Activated T-helper 1 cell treated with anti-CD3 and anti-CD28 coated beads, Interleukin-12 subunit alpha, Interleukin-12 subunit beta, Interleukin-2, Interleukin-4 antibody, amounts not matched to agents 30 ng/mL and 10 ng/mL and 1 ng/mL, durations not matched to agents 14 hours and 24 hours and 36 hours (primary cell): ENCODE measurements at regions not wholly inside any gene's neighbourhood (a gene's known extent, or its start where the extent isn't known, plus 50 kb on each side); places are given as distances from the start of the nearest gene placed in this dataset.
"Not testable (repeated sequence)": the region's sequence is repeated elsewhere in the genome, so short reads cannot be mapped to it uniquely, and the experiment has no call there.

ENCODE experiments used
- DNase-seq: peaks from one replicate; pipeline ENCODE4 v3.0.0; 2021; ENCODE audit warnings: low spot score
- H3K27ac Mint-ChIP-seq: one replicate; pipeline ENCODE4 v1.8.0; 2021; ENCODE audit warnings: mild to moderate bottlenecking, mixed read lengths
- H3K27me3 Mint-ChIP-seq: one replicate; pipeline ENCODE4 v1.8.0; 2022; ENCODE audit warnings: mild to moderate bottlenecking, moderate library complexity, mixed read lengths; ENCODE audit not compliant: insufficient read depth
- H3K36me3 Mint-ChIP-seq: one replicate; pipeline ENCODE4 v1.8.0; 2021; ENCODE audit warnings: low read depth, mixed read lengths
- H3K4me1 Mint-ChIP-seq: one replicate; pipeline ENCODE4 v1.8.0; 2021; ENCODE audit warnings: low read depth, mixed read lengths
- H3K4me3 Mint-ChIP-seq: one replicate; pipeline ENCODE4 v1.8.0; 2021; ENCODE audit warnings: mild to moderate bottlenecking, moderate library complexity, mixed read lengths
- H3K9me3 Mint-ChIP-seq: one replicate; pipeline ENCODE4 v1.8.0; 2021; ENCODE audit warnings: mixed read lengths
- intact Hi-C: fragments of 100-400 bp; cut with micrococcal nuclease; formaldehyde crosslinking; loops from one replicate; pipeline ENCODE4 v1.15.1; 2024

DNA sequence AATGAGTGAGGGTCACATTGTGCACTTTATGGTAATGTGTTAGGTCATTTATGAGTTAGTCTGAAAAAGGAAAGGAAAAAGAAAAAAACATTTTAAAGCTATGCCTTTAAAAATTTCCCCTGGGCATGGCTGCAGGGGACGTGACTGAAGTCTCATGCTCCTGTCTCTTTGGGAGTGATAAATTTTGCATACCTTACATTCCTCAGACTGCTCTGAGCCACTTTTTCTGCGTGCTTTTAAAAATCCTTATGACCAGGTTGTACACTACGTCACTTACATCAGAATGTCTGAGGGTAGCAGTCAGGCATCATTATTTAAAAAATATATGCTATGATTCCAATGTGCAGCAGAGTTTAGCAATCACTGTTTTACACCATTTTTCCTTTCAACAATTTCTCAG, 121.2 kb downstream of the RFPL4B start:
- intact Hi-C loops = no loop called here
- Mint-ChIP-seq H3K4me3 (no peak overlapping the region), H3K4me1 (no peaks in the 10 kb centered on the region), H3K36me3 (no peaks in the 10 kb centered on the region), H3K27ac (no peak overlapping the region), H3K27me3 (no peaks in the 10 kb centered on the region), H3K9me3 (no peaks in the 10 kb centered on the region)
- no peak for DNase-seq

DNA sequence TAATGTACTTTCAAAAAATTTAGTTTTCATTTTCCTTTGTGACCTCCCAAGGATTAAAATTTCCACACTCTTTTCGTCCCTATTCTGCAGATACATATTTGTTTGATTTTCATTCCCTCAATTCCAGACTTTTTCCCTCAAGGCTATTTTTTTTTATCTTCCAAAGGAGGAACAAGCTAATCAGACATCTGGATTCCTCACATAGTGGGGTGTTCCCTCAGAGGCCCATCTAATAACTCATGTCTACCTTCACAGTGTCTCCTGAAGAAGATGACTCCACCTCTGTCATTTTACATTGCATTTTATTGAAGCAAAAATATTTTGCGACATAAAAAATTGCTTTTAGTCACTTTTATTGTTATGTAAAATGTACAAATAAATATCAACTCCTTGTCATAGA, 122.2 kb downstream of the RFPL4B start:
- intact Hi-C loops = no loop called here
- no peak overlapping the region for H3K4me3 Mint-ChIP-seq
- no peaks in the 10 kb centered on the region for H3K27me3 Mint-ChIP-seq
- no peaks in the 10 kb centered on the region for H3K9me3 Mint-ChIP-seq
- no peaks in the 10 kb centered on the region for H3K4me1 Mint-ChIP-seq
- H3K27ac Mint-ChIP-seq = no peak overlapping the region
- H3K36me3 Mint-ChIP-seq = no peaks in the 10 kb centered on the region
- no peak for DNase-seq

DNA sequence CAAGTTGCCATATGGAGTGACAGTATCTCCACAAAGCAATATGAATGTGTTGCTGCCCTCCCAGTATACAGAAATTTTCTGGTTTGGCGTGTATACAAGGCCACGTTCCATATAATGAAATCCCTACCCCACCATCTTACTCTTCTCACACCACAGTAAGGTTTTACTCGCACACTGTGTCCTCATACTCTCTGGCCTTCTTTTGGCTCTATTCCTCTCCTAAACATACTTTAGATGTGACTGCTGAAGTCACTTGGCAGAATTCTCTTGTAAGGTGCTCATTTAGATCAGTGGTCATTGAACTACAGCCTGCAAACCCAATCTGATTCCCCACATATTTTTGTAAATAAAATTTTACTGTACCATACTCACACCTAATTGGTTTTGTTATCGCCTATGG, 123.2 kb downstream of the RFPL4B start:
- Mint-ChIP-seq H3K4me1 (no peaks in the 10 kb centered on the region), H3K27ac (no peak overlapping the region), H3K36me3 (no peaks in the 10 kb centered on the region), H3K27me3 (no peaks in the 10 kb centered on the region), H3K4me3 (no peak overlapping the region), H3K9me3 (no peaks in the 10 kb centered on the region)
- intact Hi-C loops = no loop called here
- DNase-seq = no peak

DNA sequence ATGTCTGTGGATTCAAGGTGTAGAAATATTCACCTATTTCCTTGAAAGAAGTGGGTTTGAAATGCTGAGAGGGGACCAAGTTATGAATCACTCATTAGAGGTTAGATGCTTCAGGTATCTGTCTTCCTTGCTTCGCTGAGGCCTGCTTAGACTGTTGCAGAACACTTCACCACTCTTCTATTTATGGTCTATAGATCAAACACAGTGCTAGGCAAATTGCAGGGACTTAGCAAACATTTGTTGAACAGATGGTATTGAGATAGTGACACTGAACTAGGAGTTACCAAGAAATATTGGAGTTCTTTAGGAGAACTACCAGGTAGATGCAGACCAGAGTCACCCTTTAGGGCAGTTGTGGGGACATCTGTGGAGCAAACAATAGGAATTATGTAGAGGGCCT, 123.8 kb downstream of the RFPL4B start:
- H3K36me3 Mint-ChIP-seq = no peaks in the 10 kb centered on the region
- DNase-seq = no peak
- no peak overlapping the region for H3K4me3 Mint-ChIP-seq
- H3K27ac Mint-ChIP-seq = no peak overlapping the region
- no peaks in the 10 kb centered on the region for H3K9me3 Mint-ChIP-seq
- intact Hi-C loops = no loop called here
- no peaks in the 10 kb centered on the region for H3K27me3 Mint-ChIP-seq
- no peaks in the 10 kb centered on the region for H3K4me1 Mint-ChIP-seq

DNA sequence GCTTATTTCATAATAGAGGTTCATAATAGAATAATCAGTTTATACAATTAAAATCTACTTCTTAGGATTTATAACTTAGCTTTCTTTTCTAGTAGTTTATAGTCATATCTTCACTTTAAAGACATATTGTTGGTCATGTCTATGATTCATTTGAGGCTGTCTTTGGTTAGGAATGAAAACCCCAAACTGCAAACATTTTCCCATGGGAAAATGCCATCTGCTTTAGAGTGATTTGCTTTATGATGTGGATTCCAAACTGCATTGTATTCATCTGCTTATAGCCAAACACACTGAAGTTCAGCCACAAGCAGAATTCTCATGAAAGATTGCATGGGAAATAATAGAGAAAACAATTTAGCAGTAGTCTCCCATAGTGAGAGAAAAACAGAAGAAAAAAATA, 128.0 kb downstream of the RFPL4B start:
- DNase-seq = no peak
- Mint-ChIP-seq H3K4me1 (no peaks in the 10 kb centered on the region), H3K9me3 (no peaks in the 10 kb centered on the region), H3K36me3 (no peaks in the 10 kb centered on the region), H3K4me3 (no peak overlapping the region), H3K27ac (no peak overlapping the region), H3K27me3 (no peaks in the 10 kb centered on the region)
- intact Hi-C loops = no loop called here

DNA sequence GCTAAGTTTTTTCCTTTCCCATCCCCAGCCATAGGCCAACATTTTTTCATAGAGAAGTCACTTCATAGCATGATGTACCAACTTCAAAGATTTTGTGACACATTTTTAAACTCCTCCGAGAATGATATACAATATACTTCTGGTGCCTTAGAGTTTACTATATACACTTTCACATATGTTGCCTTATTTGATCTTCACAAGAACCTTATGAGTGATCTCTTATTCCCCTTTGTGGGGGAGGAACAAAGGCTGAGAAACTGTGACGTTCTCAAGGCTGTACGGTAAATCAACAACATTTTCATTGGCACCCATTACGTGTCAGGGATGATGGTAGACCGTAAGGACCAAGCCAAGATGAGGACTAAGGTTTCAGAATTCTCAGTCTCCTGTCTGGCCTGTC, 130.0 kb downstream of the RFPL4B start:
- H3K4me3 Mint-ChIP-seq = no peak overlapping the region
- H3K27ac Mint-ChIP-seq = no peak overlapping the region

DNA sequence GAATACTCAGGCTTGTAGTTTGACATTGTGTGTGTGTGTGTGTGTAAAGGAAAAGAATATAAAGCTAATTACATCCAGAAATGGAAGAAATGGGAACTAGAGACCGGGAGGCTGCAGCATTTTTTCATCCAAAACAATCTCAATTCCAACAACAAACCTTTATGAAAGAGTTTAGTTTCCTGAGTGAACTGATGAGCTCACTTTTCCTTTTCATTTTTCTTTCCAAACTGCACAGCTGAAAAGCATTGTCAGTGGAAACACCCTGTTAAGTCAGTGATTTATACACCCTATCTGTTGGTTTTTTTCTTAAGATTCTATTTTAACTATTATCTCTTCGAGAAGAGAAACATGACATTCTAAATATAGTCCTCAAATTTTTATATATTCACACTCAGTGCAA, 130.9 kb downstream of the RFPL4B start:
- no peaks in the 10 kb centered on the region for H3K4me1 Mint-ChIP-seq

More for the DNA sequence above, 130.0 kb downstream of the RFPL4B start:
- DNase-seq = no peak
- no peaks in the 10 kb centered on the region for H3K36me3 Mint-ChIP-seq
- intact Hi-C loops = no loop called here
- H3K27me3 Mint-ChIP-seq = no peaks in the 10 kb centered on the region
- no peaks in the 10 kb centered on the region for H3K9me3 Mint-ChIP-seq
- H3K4me1 Mint-ChIP-seq = no peaks in the 10 kb centered on the region

DNA sequence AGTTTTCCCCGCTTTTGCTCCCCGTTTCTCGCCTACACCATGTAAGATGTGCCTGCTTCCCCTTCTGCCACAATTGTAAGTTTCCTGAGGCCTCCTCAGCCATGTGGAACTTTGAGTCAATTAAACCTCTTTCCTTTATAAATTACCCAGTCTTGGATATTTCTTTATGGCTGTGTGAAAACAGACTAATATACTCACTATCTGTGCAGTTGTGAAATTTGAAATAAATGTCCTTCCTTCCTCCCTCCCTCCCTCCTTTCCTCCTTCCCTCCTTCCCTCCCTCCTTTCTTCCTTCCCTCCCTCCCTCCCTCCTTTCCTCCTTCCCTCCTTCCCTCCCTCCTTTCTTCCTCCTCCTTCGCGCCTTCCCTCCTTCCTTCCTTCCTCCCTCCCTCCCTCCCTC, 132.8 kb downstream of the RFPL4B start:
- H3K9me3 Mint-ChIP-seq, H3K27ac Mint-ChIP-seq, H3K4me3 Mint-ChIP-seq, H3K4me1 Mint-ChIP-seq, H3K36me3 Mint-ChIP-seq, intact Hi-C loops, DNase-seq, H3K27me3 Mint-ChIP-seq: not testable (repeated sequence)

More for the DNA sequence above, 130.9 kb downstream of the RFPL4B start:
- no peaks in the 10 kb centered on the region for H3K36me3 Mint-ChIP-seq
- H3K27me3 Mint-ChIP-seq = no peaks in the 10 kb centered on the region
- DNase-seq = no peak
- H3K9me3 Mint-ChIP-seq = no peaks in the 10 kb centered on the region
- intact Hi-C loops = no loop called here
- H3K27ac Mint-ChIP-seq = no peak overlapping the region
- H3K4me3 Mint-ChIP-seq = no peak overlapping the region

DNA sequence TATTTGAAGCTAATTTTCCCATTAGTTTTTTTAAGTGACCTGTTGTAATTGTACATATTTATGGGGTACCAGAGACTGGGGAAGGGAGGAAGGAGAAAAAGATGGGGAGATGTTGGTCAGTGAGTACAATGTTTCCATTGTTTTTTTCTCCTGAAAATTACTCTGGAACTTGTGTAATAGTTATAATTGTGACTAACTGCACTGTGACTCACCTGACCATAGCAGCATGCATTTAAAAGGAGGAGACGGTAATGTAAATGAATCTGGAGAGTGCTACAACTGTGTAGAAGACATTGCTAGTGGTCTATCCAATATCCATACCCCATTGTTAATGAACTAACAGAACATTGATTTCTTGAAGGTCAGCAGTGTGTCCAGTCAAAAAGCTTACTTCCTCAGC, 133.4 kb downstream of the RFPL4B start:
- H3K27me3 Mint-ChIP-seq = no peaks in the 10 kb centered on the region
- intact Hi-C loops = no loop called here
- no peak overlapping the region for H3K4me3 Mint-ChIP-seq
- no peaks in the 10 kb centered on the region for H3K36me3 Mint-ChIP-seq
- H3K9me3 Mint-ChIP-seq = no peaks in the 10 kb centered on the region
- no peak overlapping the region for H3K27ac Mint-ChIP-seq
- H3K4me1 Mint-ChIP-seq = no peaks in the 10 kb centered on the region
- no peak for DNase-seq

DNA sequence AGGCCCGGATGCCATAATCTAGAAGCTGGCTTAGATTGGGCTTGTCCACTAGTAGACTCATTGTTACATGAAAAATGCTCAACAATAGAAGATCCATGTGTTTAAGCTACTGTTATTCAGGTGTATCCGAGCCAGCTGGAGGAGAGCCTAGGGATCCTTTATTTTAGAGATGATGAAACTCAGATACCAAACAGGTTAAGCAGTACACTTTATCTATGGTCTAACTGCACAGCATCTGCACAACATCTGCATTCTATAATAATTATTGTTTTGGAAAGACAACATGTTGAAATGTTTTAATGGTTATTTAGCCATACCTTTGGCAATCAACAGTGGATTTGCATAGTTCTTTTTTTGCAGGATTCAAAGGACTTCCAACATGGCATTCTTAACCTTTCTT, 134.1 kb downstream of the RFPL4B start:
- H3K9me3 Mint-ChIP-seq = no peaks in the 10 kb centered on the region
- no peaks in the 10 kb centered on the region for H3K27me3 Mint-ChIP-seq
- no peaks in the 10 kb centered on the region for H3K36me3 Mint-ChIP-seq
- intact Hi-C loops = no loop called here
- no peak for DNase-seq
- H3K27ac Mint-ChIP-seq = no peak overlapping the region
- H3K4me1 Mint-ChIP-seq = no peaks in the 10 kb centered on the region
- no peak overlapping the region for H3K4me3 Mint-ChIP-seq

DNA sequence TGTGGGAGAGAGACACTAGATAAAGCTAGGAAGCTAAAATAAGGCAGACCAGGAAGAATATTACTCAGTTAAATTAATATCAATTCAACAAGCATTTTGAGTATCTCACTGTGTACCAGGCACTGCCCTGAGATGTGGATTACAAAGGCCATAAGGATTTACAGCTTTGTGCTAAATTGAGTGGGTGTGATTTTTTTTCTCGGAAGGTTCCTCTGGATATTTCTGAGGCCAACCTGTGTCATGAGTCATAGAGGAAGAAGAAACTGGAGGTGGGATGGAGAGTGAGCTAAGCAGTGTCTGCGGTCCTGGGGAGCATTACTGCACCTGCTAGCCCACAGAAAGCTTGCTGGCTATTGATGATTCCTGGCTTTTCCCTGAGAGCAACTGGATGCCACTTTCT, 135.2 kb downstream of the RFPL4B start:
- H3K27ac Mint-ChIP-seq = no peak overlapping the region
- no peaks in the 10 kb centered on the region for H3K9me3 Mint-ChIP-seq

DNA sequence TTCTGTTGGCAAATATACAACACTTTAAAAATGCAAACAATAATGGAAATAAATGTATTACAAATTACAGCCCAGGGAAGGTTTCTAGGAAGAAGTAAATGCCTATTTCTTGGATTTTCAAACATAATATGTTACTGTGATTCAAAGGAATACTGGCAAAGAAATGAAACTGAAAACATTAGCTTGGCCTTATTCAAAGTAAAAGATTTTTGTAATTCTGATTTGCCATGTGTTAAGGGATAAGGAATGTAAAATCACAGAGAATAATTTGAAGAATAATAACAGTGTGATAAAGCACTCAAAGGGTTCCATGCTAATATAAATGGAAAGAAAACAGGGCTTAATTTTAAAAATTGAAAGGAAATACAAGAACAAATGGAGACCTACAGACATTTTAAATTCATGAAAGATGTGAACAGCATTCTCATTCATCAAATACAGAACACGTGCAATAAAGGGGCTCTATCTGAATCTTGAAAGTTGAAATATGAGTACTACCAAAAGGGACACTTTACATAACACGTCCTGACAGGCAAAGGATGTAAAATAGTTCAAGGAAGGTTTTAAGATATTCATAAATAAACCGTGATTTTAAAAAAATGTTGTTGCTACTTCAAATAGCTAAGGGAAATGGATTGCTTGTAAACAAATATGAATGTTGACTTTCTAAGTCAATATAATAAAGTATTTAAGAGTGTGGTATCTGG, 138.1 kb downstream of the RFPL4B start:
- Mint-ChIP-seq H3K4me3 (no peak overlapping the region), H3K27ac (no peak overlapping the region), H3K9me3 (no peaks in the 10 kb centered on the region), H3K36me3 (no peaks in the 10 kb centered on the region), H3K4me1 (no peaks in the 10 kb centered on the region), H3K27me3 (no peaks in the 10 kb centered on the region)
- intact Hi-C loops = no loop called here
- DNase-seq = no peak

More for the DNA sequence above, 135.2 kb downstream of the RFPL4B start:
- Mint-ChIP-seq H3K27me3 (no peaks in the 10 kb centered on the region), H3K4me3 (no peak overlapping the region), H3K4me1 (no peaks in the 10 kb centered on the region), H3K36me3 (no peaks in the 10 kb centered on the region)
- intact Hi-C loops = no loop called here
- no peak for DNase-seq

DNA sequence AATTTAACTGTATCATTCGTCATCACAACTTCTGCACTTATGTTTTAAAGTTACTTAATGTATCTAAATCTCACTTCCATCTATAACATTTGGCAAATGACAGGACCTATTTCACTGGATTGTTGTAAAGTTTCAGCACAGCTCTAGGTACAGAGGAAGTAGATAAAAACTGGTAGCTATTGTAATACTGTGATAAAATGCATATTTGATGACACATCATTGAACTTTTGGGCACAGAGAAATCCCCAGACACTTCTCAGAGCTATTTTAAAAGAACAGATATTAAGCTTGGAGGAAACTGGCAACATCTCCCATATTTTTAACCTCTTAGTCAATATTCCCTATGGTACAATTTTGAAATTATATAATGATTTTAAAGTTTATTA, 138.7 kb downstream of the RFPL4B start:
- no peaks in the 10 kb centered on the region for H3K27me3 Mint-ChIP-seq
- intact Hi-C loops = no loop called here
- no peaks in the 10 kb centered on the region for H3K36me3 Mint-ChIP-seq
- no peak overlapping the region for H3K4me3 Mint-ChIP-seq
- no peak for DNase-seq
- H3K9me3 Mint-ChIP-seq = no peaks in the 10 kb centered on the region
- H3K4me1 Mint-ChIP-seq = no peaks in the 10 kb centered on the region
- H3K27ac Mint-ChIP-seq = no peak overlapping the region

DNA sequence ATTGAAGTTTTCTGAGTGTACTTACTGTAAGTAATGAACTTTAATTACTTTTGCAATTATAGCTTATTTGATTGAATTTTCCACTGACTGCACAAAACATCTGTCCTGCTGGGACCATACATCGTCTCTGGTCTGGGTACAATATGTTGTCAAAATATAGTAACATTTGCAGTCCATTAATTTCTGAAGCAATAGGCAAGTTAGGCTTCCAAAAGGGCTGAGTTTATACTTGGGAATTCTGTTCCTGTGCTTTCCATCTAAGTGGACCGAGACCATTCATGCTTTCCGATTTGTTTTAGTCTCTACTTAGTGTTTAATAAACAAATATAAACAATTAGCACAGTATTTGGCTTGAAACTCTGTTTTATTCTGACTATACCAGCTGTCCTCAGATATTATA, 139.3 kb downstream of the RFPL4B start:
- H3K27me3 Mint-ChIP-seq = no peaks in the 10 kb centered on the region
- no peaks in the 10 kb centered on the region for H3K9me3 Mint-ChIP-seq
- intact Hi-C loops = no loop called here
- H3K4me1 Mint-ChIP-seq = no peaks in the 10 kb centered on the region
- DNase-seq = no peak
- H3K27ac Mint-ChIP-seq = no peak overlapping the region
- no peaks in the 10 kb centered on the region for H3K36me3 Mint-ChIP-seq
- H3K4me3 Mint-ChIP-seq = no peak overlapping the region
